ENCODE measurements at regions not wholly inside any gene's neighbourhood (a gene's known extent, or its start where the extent isn't known, plus 50 kb on each side); places are given as distances from the start of the nearest gene placed in this dataset.

DNA sequence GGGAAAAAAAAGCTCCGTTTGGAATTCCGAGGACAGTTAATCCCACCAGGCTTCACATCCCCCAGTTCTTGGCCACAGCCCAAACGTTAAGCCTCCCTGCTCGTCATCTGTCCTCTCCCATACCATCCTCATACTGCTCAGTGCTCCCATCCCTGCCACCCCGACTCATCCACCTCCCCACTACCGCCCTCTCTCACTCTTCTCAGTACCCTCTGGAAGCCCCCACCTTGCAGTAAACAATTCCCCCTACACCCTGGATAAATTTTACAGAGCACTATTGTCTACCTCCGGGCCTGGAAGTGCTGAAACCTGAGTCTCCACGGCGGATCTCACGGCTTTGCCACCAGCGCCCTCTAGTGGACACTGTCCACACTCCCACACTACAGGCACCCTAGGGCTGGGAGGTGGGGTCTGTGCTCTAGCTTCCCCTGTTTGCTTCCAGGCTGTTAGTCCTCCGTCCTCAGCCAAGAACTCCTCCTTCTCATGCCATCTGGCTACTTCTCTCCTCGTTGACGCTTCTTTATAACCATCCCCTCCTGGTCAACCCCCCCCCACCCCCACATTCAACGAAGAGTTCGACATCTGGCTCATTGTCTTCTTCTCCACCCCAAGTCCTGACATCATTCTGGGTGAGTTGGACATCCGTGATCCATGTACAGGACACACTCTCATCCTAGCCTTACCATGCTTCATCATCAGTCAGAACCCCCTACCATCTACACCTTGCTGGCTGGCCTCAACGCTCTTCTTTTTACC, 54.5 kb downstream of the RTL9 start:
- H3K4me2 ChIP-seq (ENCODE audit: low read length), result peak overlapping the region; percentile 24; the same call in 1 of the 2 replicates
- H3K27ac ChIP-seq (ENCODE audit: low read depth, low read length), result no peak overlapping the region
- H3K9me3 ChIP-seq (ENCODE audit: control insufficient read depth, insufficient read depth, low read length), result no peaks in the 10 kb centered on the region
- no peaks in the 10 kb centered on the region for H3K9me2 ChIP-seq (replicated peaks; ENCODE audit: control insufficient read depth, low read length)
- TF ChIP-seq EZH2phosphoT487 (IDR thresholded peaks at IDR 0.05; ENCODE audit: borderline replicate concordance, low read length), result no peak
- TF ChIP-seq, protein P1, sequence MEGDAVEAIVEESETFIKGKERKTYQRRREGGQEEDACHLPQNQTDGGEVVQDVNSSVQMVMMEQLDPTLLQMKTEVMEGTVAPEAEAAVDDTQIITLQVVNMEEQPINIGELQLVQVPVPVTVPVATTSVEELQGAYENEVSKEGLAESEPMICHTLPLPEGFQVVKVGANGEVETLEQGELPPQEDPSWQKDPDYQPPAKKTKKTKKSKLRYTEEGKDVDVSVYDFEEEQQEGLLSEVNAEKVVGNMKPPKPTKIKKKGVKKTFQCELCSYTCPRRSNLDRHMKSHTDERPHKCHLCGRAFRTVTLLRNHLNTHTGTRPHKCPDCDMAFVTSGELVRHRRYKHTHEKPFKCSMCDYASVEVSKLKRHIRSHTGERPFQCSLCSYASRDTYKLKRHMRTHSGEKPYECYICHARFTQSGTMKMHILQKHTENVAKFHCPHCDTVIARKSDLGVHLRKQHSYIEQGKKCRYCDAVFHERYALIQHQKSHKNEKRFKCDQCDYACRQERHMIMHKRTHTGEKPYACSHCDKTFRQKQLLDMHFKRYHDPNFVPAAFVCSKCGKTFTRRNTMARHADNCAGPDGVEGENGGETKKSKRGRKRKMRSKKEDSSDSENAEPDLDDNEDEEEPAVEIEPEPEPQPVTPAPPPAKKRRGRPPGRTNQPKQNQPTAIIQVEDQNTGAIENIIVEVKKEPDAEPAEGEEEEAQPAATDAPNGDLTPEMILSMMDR (IDR thresholded peaks at IDR 0.05; ENCODE audit: low read depth, low read length, poor library complexity, severe bottlenecking), result peak; percentile 69
- no peaks in the 10 kb centered on the region for H3K36me3 ChIP-seq (ENCODE audit: control insufficient read depth, low read length)
- H3K79me2 ChIP-seq (ENCODE audit: control insufficient read depth, low read length), result no peaks in the 10 kb centered on the region
- H4K20me1 ChIP-seq (ENCODE audit: control insufficient read depth, insufficient read depth, low read depth, low read length), result no peaks in the 10 kb centered on the region
- no peaks in the 10 kb centered on the region for H3K27me3 ChIP-seq (ENCODE audit: control insufficient read depth, low read length)
- H3K4me3 ChIP-seq (ENCODE audit: low read length), result no peak overlapping the region
- 0 out of 2 replicates have a peak, but pooled peaks cover 4% of the 10 kb centered on the region for H3K4me1 ChIP-seq (ENCODE audit: control insufficient read depth, low read length)
- no peaks in the 10 kb centered on the region for H3F3A ChIP-seq (ENCODE audit: control insufficient read depth, insufficient read depth)

GRCh38 chrX:110413727-110414124, 55.1 kb downstream of the RTL9 start:
- no peaks in the 10 kb centered on the region for H3K36me3 ChIP-seq (ENCODE audit: control insufficient read depth, low read length)
- H3K9me2 ChIP-seq (replicated peaks; ENCODE audit: control insufficient read depth, low read length), result no peaks in the 10 kb centered on the region
- no peaks in the 10 kb centered on the region for H3K9me3 ChIP-seq (ENCODE audit: control insufficient read depth, insufficient read depth, low read length)
- no peaks in the 10 kb centered on the region for H3K27me3 ChIP-seq (ENCODE audit: control insufficient read depth, low read length)
- no peak overlapping the region for H3K4me2 ChIP-seq (ENCODE audit: low read length)
- TF ChIP-seq EZH2phosphoT487 (IDR thresholded peaks at IDR 0.05; ENCODE audit: borderline replicate concordance, low read length), result no peak
- TF ChIP-seq, protein P1 (IDR thresholded peaks at IDR 0.05; ENCODE audit: low read depth, low read length, poor library complexity, severe bottlenecking), result no peak
- H4K20me1 ChIP-seq (ENCODE audit: control insufficient read depth, insufficient read depth, low read depth, low read length), result no peaks in the 10 kb centered on the region
- no peak overlapping the region for H3K27ac ChIP-seq (ENCODE audit: low read depth, low read length)
- H3K4me3 ChIP-seq (ENCODE audit: low read length), result no peak overlapping the region
- H3K4me1 ChIP-seq (ENCODE audit: control insufficient read depth, low read length), result 0 out of 2 replicates have a peak, but pooled peaks cover 4% of the 10 kb centered on the region
- H3K79me2 ChIP-seq (ENCODE audit: control insufficient read depth, low read length), result no peaks in the 10 kb centered on the region
- H3F3A ChIP-seq (ENCODE audit: control insufficient read depth, insufficient read depth), result no peaks in the 10 kb centered on the region

DNA sequence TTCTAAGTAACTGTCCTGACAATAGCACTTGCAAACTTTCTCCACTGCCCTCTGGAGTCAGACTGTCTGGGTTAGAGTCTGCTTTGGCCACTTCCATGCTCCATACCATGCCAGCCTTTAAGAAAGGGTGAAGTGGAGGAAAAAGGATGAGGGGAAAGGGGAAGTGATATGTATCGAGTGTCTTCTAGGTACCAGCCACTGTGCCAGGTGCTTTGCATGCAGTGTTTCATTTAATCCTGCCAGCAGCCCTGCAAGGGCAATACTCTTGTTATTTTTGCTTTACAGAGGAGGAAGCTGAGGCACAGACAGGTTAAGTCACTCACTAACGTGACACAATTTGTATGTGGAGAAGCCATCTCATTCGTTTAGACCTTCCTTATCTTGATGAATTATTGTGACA, 55.6 kb downstream of the RTL9 start:
- Histone ChIP-seq H3K4me3 (ENCODE audit: low read length) (no peak overlapping the region), H3K27ac (ENCODE audit: low read depth, low read length) (no peak overlapping the region), H3K79me2 (ENCODE audit: control insufficient read depth, low read length) (no peaks in the 10 kb centered on the region), H3K27me3 (ENCODE audit: control insufficient read depth, low read length) (no peaks in the 10 kb centered on the region), H3F3A (ENCODE audit: control insufficient read depth, insufficient read depth) (no peaks in the 10 kb centered on the region), H3K4me2 (ENCODE audit: low read length) (no peak overlapping the region), H4K20me1 (ENCODE audit: control insufficient read depth, insufficient read depth, low read depth, low read length) (no peaks in the 10 kb centered on the region), H3K36me3 (ENCODE audit: control insufficient read depth, low read length) (no peaks in the 10 kb centered on the region), H3K9me3 (ENCODE audit: control insufficient read depth, insufficient read depth, low read length) (no peaks in the 10 kb centered on the region), H3K4me1 (ENCODE audit: control insufficient read depth, low read length) (0 out of 2 replicates have a peak, but pooled peaks cover 4% of the 10 kb centered on the region), H3K9me2 (replicated peaks; ENCODE audit: control insufficient read depth, low read length) (no peaks in the 10 kb centered on the region)
- TF ChIP-seq, protein P1 (IDR thresholded peaks at IDR 0.05; ENCODE audit: low read depth, low read length, poor library complexity, severe bottlenecking), result no peak

All from DOHH2 (cell line).